Dendritic cell treated with granulocyte-macrophage colony-stimulating factor and Interleukin-4, amounts not matched to agents 40 ng/mL and 50 ng/mL, for 4 days (primary cell): ENCODE measurements at regions not wholly inside any gene's neighbourhood (a gene's known extent, or its start where the extent isn't known, plus 50 kb on each side); places are given as distances from the start of the nearest gene placed in this dataset.

Experiments
- H3K27ac Mint-ChIP-seq: one replicate; pipeline ENCODE4 v1.8.0; 2022; ENCODE audit warnings: mild to moderate bottlenecking, mixed read lengths
- H3K27me3 Mint-ChIP-seq: one replicate; pipeline ENCODE4 v1.8.0; 2022; ENCODE audit warnings: mild to moderate bottlenecking, mixed read lengths
- H3K36me3 Mint-ChIP-seq: one replicate; pipeline ENCODE4 v1.8.0; 2022; ENCODE audit warnings: low read depth, mixed read lengths
- H3K4me1 Mint-ChIP-seq: one replicate; pipeline ENCODE4 v1.8.0; 2022; ENCODE audit warnings: low read depth, mixed read lengths
- H3K4me3 Mint-ChIP-seq: one replicate; pipeline ENCODE4 v1.8.0; 2022; ENCODE audit warnings: mild to moderate bottlenecking, moderate library complexity, mixed read lengths
- H3K9me3 Mint-ChIP-seq: one replicate; pipeline ENCODE4 v1.8.0; 2022; ENCODE audit warnings: mixed read lengths
- intact Hi-C: fragments of 100-400 bp; cut with micrococcal nuclease; formaldehyde crosslinking; loops from one replicate; pipeline ENCODE4 v1.15.0; 2022

DNA sequence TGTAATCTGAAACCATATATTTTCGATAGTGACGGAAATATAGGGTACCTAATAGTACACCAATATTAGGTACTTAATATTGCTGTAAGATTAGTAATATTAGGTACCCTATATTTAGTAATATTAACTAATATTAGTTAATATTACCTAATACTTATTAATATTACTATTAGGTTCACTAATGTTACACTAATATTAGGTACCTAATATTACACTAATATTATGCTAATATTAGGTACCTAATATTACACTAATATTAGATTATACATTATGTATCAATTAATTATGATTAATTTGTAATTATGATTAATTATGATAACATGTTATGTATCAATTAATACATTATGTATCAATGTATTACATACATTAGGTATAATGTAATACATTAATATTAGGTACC, 518.2 kb upstream of the LRATD1 start:
- Mint-ChIP-seq H3K4me3 (no peak overlapping the region), H3K36me3 (no peaks in the 10 kb centered on the region), H3K27me3 (no peaks in the 10 kb centered on the region), H3K27ac (no peak overlapping the region), H3K9me3 (no peaks in the 10 kb centered on the region), H3K4me1 (no peaks in the 10 kb centered on the region)
- intact Hi-C loops = no loop called here

DNA sequence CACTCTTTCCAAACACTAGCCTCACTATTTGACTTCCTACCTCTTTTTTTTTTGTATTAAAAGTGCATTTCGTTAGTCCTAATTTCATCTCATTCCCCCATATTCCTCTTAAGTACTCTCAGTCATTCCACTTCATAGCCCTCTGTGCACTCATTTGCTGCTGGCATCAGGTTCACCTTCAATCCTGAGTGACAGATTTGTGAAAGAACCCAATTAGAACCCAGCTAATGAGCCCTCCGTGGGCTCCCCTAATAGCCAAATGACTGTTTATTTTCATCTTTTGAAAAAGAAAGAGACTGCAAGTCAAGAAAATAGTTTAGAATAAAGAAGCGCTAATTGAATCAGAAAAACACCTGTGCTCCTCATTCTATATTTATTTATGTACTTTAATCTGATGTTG, 512.1 kb upstream of the LRATD1 start:
- Mint-ChIP-seq H3K27ac (no peak overlapping the region), H3K9me3 (peaks cover 8% of the 10 kb centered on the region), H3K4me3 (no peak overlapping the region), H3K4me1 (no peaks in the 10 kb centered on the region), H3K27me3 (no peaks in the 10 kb centered on the region), H3K36me3 (no peaks in the 10 kb centered on the region)
- intact Hi-C loops = no loop called here

DNA sequence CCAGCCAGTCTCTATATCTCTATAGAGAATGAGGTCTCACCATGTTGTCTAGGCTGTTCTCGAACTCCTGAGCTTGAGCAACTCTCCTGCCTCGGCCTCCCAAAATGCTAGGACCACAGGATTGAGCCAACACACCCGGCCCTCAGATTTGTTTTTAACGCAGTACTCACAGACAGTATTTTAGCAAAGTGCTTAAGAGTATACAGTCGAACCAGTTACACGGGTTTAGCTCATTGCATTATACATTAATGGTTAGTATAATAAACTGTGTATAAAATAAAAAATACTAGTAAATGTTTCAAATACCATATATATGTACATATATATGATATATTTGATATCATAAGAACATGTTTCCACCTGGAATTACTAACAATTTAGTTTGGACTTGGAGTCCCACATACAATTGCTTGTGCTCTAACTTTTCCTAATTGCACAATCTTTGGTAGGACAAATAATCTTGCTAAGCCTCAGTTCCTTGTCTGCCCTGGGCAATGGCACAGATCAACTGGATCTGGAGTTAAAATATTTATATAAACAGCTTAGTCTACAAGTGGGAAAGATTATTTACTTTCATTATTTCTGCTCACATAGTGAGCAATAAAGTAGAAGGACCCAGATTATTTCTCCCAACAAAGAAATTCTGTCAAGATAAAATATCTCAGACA, 508.9 kb upstream of the LRATD1 start:
- Mint-ChIP-seq H3K4me1 (no peaks in the 10 kb centered on the region), H3K27me3 (no peaks in the 10 kb centered on the region), H3K4me3 (no peak overlapping the region), H3K9me3 (peaks cover 26% of the 10 kb centered on the region), H3K36me3 (no peaks in the 10 kb centered on the region), H3K27ac (no peak overlapping the region)
- intact Hi-C loops = no loop called here

DNA sequence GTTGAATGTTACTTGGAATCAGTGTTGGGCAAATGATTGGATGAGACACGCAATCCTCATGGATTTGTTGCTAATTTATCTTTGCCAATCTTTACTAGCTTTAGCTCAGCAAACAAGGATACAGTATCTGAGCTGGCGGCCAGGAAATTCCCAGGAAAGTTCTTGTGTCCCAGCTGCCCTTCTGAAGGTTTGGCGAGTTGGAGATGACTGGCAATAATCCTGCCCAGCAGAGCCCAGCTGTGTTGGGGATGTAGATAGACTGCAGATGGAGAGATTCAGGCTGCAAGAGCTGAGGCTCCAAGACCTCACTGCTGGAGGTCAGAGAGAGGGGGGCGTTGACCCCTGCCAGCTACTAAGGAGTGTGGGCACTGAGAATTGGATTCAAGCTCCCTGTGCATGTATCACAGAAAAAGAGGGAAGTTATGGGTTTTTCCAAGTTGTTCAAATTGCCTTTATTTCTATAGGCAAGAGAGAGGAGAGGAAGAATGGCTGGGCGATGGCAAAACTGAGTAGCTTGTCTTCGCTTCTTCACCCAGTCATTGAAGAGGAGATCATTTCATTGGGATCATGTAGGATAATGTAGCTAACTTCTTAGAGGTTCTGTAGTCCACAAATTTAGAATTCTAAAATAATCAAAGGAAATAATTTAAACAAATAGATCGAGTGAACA, 506.8 kb upstream of the LRATD1 start:
- H3K27ac Mint-ChIP-seq = no peak overlapping the region
- H3K9me3 Mint-ChIP-seq = peaks cover 18% of the 10 kb centered on the region
- intact Hi-C loops = no loop called here
- H3K36me3 Mint-ChIP-seq = no peaks in the 10 kb centered on the region
- no peak overlapping the region for H3K4me3 Mint-ChIP-seq
- no peaks in the 10 kb centered on the region for H3K4me1 Mint-ChIP-seq
- no peaks in the 10 kb centered on the region for H3K27me3 Mint-ChIP-seq

DNA sequence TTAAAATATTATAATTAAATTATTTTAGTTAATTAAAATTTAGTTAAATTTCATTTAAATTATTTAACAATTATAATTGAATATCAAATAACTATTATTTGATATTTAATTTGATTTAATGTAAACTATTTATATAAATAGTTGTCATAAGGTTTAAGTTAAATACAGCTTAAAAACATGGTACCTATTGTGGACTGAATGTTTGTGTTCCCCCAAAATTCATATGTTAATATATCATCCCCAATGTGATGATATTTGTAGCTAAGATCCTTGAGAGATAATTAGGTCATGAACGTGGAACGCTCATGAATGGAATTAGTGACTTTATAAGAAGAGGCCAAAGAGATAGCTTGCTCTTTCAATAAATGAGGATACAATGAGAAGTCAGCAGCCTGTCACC, 505.7 kb upstream of the LRATD1 start:
- Mint-ChIP-seq H3K36me3 (no peaks in the 10 kb centered on the region), H3K27me3 (no peaks in the 10 kb centered on the region), H3K4me1 (no peaks in the 10 kb centered on the region), H3K4me3 (no peak overlapping the region), H3K27ac (no peak overlapping the region), H3K9me3 (peaks cover 18% of the 10 kb centered on the region)
- intact Hi-C loops = no loop called here

DNA sequence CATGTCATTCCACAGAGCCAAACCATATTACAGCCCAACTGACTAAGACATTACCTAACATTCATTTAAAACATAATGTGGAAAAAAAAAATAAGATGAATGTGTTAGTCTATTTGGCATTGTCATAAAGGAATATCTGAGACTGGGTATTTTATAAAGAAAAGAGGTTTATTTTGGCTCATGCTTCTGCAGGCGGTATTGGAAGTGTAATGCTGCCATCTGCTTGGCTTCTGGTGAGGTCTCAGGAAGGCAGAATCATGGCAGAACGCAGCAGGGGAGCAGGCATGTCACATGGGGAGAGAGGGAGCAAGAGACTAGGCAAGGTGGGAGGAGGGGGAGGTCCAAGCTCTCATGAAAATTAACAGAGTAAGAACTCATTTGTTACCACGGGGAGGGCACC, 504.8 kb upstream of the LRATD1 start:
- intact Hi-C loops = no loop called here
- no peaks in the 10 kb centered on the region for H3K27me3 Mint-ChIP-seq

DNA sequence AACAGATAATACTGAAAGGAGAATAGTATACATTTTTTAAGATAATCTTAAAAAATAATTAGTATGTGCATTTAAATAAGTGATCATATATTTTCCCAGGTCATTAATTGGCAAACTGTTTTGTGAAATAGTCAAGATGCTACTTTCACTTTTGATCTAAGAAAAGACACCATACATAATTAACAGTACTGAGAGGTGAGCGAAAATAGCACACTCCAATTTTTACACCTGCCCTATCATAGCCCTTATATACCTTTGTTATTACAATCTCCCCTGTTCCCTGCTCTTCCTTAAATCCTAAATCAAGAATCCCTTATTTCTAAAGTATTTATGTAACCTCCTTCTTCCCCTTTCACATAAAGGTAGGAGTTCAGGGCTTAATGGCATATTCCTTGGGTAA, 500.1 kb upstream of the LRATD1 start:
- Mint-ChIP-seq H3K36me3 (no peaks in the 10 kb centered on the region), H3K27me3 (no peaks in the 10 kb centered on the region), H3K4me3 (no peak overlapping the region), H3K4me1 (no peaks in the 10 kb centered on the region), H3K9me3 (peaks cover 40% of the 10 kb centered on the region), H3K27ac (no peak overlapping the region)
- intact Hi-C loops = no loop called here

More for the DNA sequence above, 504.8 kb upstream of the LRATD1 start:
- no peaks in the 10 kb centered on the region for H3K36me3 Mint-ChIP-seq
- no peaks in the 10 kb centered on the region for H3K4me1 Mint-ChIP-seq
- H3K9me3 Mint-ChIP-seq = peaks cover 22% of the 10 kb centered on the region
- no peak overlapping the region for H3K27ac Mint-ChIP-seq
- H3K4me3 Mint-ChIP-seq = no peak overlapping the region

DNA sequence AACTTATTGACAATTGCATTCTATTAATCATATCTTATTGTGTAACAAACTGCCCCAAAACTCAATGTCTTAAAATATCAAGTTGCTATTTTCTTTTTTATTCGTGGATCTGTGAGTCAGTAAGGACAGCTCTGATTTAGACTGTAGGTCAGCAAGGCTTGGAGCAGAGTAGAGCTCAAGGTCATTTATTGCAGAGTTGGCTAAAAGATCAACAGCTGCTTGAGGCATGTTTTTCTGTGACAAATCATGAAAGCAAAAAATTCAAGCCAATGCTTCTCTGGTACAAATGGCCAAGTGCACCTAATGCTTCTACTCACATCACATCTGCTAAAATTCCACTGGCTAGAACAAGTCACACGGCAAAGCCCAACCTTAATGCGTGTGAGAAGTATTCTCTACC, 497.7 kb upstream of the LRATD1 start:
- Mint-ChIP-seq H3K9me3 (peaks cover 37% of the 10 kb centered on the region), H3K27ac (no peak overlapping the region), H3K36me3 (no peaks in the 10 kb centered on the region), H3K4me3 (no peak overlapping the region), H3K4me1 (no peaks in the 10 kb centered on the region), H3K27me3 (no peaks in the 10 kb centered on the region)
- intact Hi-C loops = no loop called here

DNA sequence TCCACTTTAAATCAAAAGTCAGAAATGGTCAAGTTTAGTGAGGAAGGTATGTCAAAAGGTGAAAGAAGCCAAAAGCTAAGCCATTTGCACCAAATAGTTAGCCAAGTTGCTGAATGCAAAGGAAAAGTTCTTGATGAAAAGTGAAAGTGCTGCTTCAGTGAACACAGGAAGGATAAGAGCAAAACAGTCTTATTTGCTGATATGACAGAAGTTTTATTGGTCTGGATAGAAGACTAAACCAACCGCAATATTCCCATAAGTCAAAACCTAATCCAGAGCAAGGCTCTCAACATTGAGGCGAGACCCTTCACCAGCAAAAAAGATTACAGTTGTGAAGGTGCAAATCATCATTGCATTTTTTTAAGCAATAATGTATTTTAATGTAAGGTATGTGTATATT, 496.5 kb upstream of the LRATD1 start:
- no peaks in the 10 kb centered on the region for H3K4me1 Mint-ChIP-seq
- no peaks in the 10 kb centered on the region for H3K36me3 Mint-ChIP-seq
- no peak overlapping the region for H3K27ac Mint-ChIP-seq
- intact Hi-C loops = no loop called here
- no peak overlapping the region for H3K4me3 Mint-ChIP-seq
- no peaks in the 10 kb centered on the region for H3K27me3 Mint-ChIP-seq
- H3K9me3 Mint-ChIP-seq = peaks cover 37% of the 10 kb centered on the region

GRCh38 chr2:14137643-14138042, 494.9 kb upstream of the LRATD1 start:
- Mint-ChIP-seq H3K4me1 (no peaks in the 10 kb centered on the region), H3K9me3 (peaks cover 34% of the 10 kb centered on the region), H3K27me3 (no peaks in the 10 kb centered on the region), H3K27ac (no peak overlapping the region), H3K36me3 (no peaks in the 10 kb centered on the region), H3K4me3 (no peak overlapping the region)
- intact Hi-C loops = no loop called here

GRCh38 chr2:14140009-14140550, 492.4 kb upstream of the LRATD1 start:
- Mint-ChIP-seq H3K27me3 (no peaks in the 10 kb centered on the region), H3K4me3 (no peak overlapping the region), H3K36me3 (no peaks in the 10 kb centered on the region), H3K27ac (no peak overlapping the region), H3K4me1 (no peaks in the 10 kb centered on the region), H3K9me3 (peaks cover 13% of the 10 kb centered on the region)
- intact Hi-C loops = no loop called here

GRCh38 chr2:14143435-14143834, 489.1 kb upstream of the LRATD1 start:
- Mint-ChIP-seq H3K4me1 (no peaks in the 10 kb centered on the region), H3K36me3 (no peaks in the 10 kb centered on the region), H3K4me3 (no peak overlapping the region), H3K27me3 (no peaks in the 10 kb centered on the region), H3K9me3 (no peaks in the 10 kb centered on the region), H3K27ac (no peak overlapping the region)
- intact Hi-C loops = no loop called here

DNA sequence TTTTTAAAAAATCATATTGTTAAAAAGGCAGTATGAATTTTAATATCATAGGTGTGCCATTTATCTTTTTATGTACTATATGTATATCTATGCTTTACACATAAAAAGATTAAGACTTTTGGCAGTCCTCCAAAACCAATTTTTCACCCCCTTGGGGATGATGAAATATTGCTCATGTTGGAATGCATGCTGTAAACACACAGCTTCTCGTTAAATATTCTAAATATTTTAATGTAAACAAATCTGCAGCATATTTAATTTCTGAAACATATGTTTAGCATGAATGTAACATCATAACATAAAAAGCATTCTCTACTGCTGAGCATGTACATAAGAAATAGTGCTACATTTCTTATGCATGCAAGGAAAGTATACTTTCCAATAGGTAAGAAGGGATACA, 484.3 kb upstream of the LRATD1 start:
- H3K9me3 Mint-ChIP-seq = no peaks in the 10 kb centered on the region
- no peak overlapping the region for H3K27ac Mint-ChIP-seq
- intact Hi-C loops = no loop called here
- no peaks in the 10 kb centered on the region for H3K27me3 Mint-ChIP-seq
- no peak overlapping the region for H3K4me3 Mint-ChIP-seq
- no peaks in the 10 kb centered on the region for H3K36me3 Mint-ChIP-seq
- no peaks in the 10 kb centered on the region for H3K4me1 Mint-ChIP-seq

GRCh38 chr2:14157816-14158215, 474.7 kb upstream of the LRATD1 start:
- peaks cover 10% of the 10 kb centered on the region for H3K9me3 Mint-ChIP-seq
- intact Hi-C loops = no loop called here
- no peak overlapping the region for H3K27ac Mint-ChIP-seq
- H3K36me3 Mint-ChIP-seq = no peaks in the 10 kb centered on the region
- H3K4me3 Mint-ChIP-seq = no peak overlapping the region
- no peaks in the 10 kb centered on the region for H3K27me3 Mint-ChIP-seq
- no peaks in the 10 kb centered on the region for H3K4me1 Mint-ChIP-seq

GRCh38 chr2:14180333-14180732, 452.2 kb upstream of the LRATD1 start:
- Mint-ChIP-seq H3K27ac (no peak overlapping the region), H3K36me3 (no peaks in the 10 kb centered on the region), H3K4me3 (no peak overlapping the region), H3K27me3 (no peaks in the 10 kb centered on the region), H3K9me3 (peaks cover 22% of the 10 kb centered on the region), H3K4me1 (no peaks in the 10 kb centered on the region)
- intact Hi-C loops = no loop called here
